ENCODE measurements at regions not wholly inside any gene's neighbourhood (a gene's known extent, or its start where the extent isn't known, plus 50 kb on each side); places are given as distances from the start of the nearest gene placed in this dataset.

DNA sequence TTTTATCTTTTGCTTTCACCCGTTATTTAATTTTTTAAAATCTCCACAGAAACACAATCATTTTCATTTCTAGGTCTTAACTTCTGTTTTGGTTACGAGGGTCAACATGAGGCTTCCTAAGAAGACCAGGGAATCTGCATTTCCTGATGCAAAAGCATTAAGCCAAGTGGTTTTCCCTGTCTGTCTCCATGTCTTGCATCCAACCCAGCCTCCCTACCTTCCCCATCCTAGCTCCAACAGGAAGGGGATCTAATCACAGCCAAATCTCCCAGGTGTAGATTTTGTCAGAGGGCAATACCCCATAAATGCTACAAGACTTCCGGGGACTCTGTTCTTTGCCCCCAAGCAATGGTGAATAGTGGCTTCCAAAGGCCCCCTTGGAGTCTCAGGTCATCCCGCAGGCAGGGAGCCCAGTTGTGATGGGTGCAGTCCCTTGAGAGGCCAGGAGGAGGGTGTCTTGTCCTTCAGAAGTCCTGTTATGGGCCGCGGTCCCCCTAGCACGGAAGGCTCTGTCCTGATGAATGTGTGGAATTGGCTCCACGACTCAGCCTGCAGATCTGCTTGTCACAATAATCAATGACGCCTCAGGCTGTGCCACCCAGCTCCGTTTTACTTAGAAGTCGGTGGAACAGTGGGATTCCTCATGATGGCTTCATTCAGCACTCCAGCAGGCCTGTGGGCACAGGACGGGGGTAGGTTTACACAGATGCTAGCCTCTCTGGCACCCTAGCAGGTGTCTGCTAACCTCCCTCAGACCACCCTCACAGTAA lies 141.1 kb downstream of the RGS9 start (continued):
- TF ChIP-seq, protein P1, sequence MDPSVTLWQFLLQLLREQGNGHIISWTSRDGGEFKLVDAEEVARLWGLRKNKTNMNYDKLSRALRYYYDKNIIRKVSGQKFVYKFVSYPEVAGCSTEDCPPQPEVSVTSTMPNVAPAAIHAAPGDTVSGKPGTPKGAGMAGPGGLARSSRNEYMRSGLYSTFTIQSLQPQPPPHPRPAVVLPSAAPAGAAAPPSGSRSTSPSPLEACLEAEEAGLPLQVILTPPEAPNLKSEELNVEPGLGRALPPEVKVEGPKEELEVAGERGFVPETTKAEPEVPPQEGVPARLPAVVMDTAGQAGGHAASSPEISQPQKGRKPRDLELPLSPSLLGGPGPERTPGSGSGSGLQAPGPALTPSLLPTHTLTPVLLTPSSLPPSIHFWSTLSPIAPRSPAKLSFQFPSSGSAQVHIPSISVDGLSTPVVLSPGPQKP (IDR thresholded peaks at IDR 0.05; ENCODE audit: borderline replicate concordance, low read depth, low read length), result no peak
- TF ChIP-seq RFX5 (IDR thresholded peaks at IDR 0.05; ENCODE audit: low read depth, low read length), result no peak

DNA sequence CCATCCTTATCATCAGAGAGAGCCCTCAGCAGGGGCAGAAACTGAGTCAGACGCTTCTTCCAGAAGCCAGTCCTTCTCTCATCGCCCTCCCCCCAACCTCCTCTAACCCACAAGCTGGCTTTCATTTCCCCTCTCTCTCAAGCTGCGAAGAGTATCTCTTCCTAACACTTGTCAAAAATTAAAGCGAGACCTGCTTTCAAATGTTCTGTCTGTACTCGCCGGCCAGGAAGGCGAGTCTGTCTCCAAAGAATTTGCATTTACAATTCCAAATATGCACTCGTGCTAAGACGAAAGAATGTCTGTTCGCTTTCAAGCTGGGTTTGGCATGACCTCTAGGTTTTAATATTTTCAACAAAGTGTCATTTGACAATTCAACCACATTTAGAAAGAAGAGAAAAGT lies 140.4 kb downstream of the RGS9 start:
- Histone ChIP-seq H4K8ac (ENCODE audit: low read depth in 2 of 2, low read length in 2 of 2) (no peak overlapping the region), H3K14ac (replicated peaks; ENCODE audit: low read depth, low read length) (no peak overlapping the region), H2AK9ac (replicated peaks; ENCODE audit: low read depth, low read length, poor library complexity) (no peak overlapping the region), H4K5ac (ENCODE audit: low read depth, low read length) (no peak overlapping the region), H2AK5ac (ENCODE audit: low read depth, low read length) (no peak overlapping the region), H3K4ac (ENCODE audit: low read depth, low read length) (no peak overlapping the region; the same call in 1 of the 2 replicates), H2BK5ac (ENCODE audit: low read depth, low read length, poor library complexity, severe bottlenecking) (no peak overlapping the region), H3K56ac (ENCODE audit: extremely low read depth, insufficient read depth, low read length) (no peak overlapping the region), H3K4me1 (ENCODE audit: control insufficient read depth, insufficient read depth, low read length) (peaks cover 3% of the 10 kb centered on the region; the same call in 1 of the 2 replicates), H3K9me3 (ENCODE audit: control insufficient read depth, insufficient read depth, low read length) (no peaks in the 10 kb centered on the region), H2AFZ (replicated peaks; ENCODE audit: low read length, poor library complexity) (peak overlapping the region; percentile 58), H3K27ac (ENCODE audit: insufficient read depth, low read length) (no peak overlapping the region), H3K79me1 (ENCODE audit: low read depth in 1 of 2, low read length in 2 of 2) (no peaks in the 10 kb centered on the region), H2BK15ac (ENCODE audit: low read depth, low read length) (no peak overlapping the region), H2BK120ac (ENCODE audit: low read depth, low read length) (no peak overlapping the region), H3K4me2 (ENCODE audit: low read depth, low read length) (peak overlapping the region; percentile 61), H3K9ac (ENCODE audit: low read depth, low read length) (peak overlapping the region; percentile 19; the same call in 1 of the 2 replicates), H3K36me3 (ENCODE audit: control insufficient read depth, insufficient read depth, low read length) (no peaks in the 10 kb centered on the region), H4K91ac (ENCODE audit: insufficient read depth, low read depth, low read length) (no peak overlapping the region), H3K4me3 (ENCODE audit: insufficient read depth, low read depth, low read length) (peak overlapping the region; percentile 6; the same call in 1 of the 2 replicates), H2BK20ac (ENCODE audit: low read depth, low read length) (no peak overlapping the region), H3K27me3 (ENCODE audit: control insufficient read depth, insufficient read depth, low read length) (peaks cover 4% of the 10 kb centered on the region), H3K9me1 (ENCODE audit: insufficient read depth, low read length) (peaks cover 2% of the 10 kb centered on the region; the same call in 1 of the 2 replicates), H3K18ac (ENCODE audit: low read depth, low read length) (no peak overlapping the region), H4K20me1 (ENCODE audit: insufficient read depth, low read length) (no peaks in the 10 kb centered on the region), H3K23ac (ENCODE audit: low read depth, low read length) (0 out of 2 replicates have a peak overlapping the region, but pooled peaks have one; percentile 24)
- TF ChIP-seq BHLHE40 (IDR thresholded peaks at IDR 0.05; ENCODE audit: low read depth, low read length), result no peak
- TF ChIP-seq, protein P1 (IDR thresholded peaks at IDR 0.05; ENCODE audit: borderline replicate concordance, low read depth, low read length), result no peak
- in situ Hi-C loops (cut with MboI; ENCODE audit: low sequenced_read_pairs), result no loop called here
- ChIA-PET CTCF (interaction anchor here (0.8 to 1.3 kb wide), 4 partner anchors 12 to 890 kb away, joined by 3 to 4 read pairs (median 4); no protein-coding TSS in a partner anchor), POLR2A (ENCODE audit: unreplicated experiment) (interaction anchor here (0.7 kb wide), 1 partner anchor 878 kb away, joined by 4 read pairs; no protein-coding TSS in a partner anchor)
- WGBS, 2 experiments (ENCODE audit: extremely low coverage in 2 of 2, insufficient read length in 1 of 2), result 11% methylated on average over 6 of the region's 10 CpGs; no CpG with 5 or more reads in 1 of the 2 experiments
- dilution Hi-C loops (cut with HindIII; ENCODE audit: low sequenced_read_pairs, unreplicated experiment), result no loop called here
- intact Hi-C loops (cut with micrococcal nuclease), result loop anchor here (5.0 kb wide), 2 partner anchors 280 to 710 kb away; no protein-coding TSS in a partner anchor
- peak; percentile 13 for DNase-seq
- no TSS peak for BruUV-seq (replicated peaks)
- peak; percentile 56 for ATAC-seq (ENCODE audit: low read depth)

Measured in IMR-90 (cell line).